PFSK-1 (cell line): ENCODE measurements at regions not wholly inside any gene's neighbourhood (a gene's known extent, or its start where the extent isn't known, plus 50 kb on each side); places are given as distances from the start of the nearest gene placed in this dataset.

Source experiments
- FOXP2 ChIP-seq: optimal IDR thresholded peaks from 2 replicates; pipeline ENCODE3; 2011; ENCODE audit warnings: borderline replicate concordance, control low read depth, inconsistent platforms; ENCODE audit not compliant: insufficient read depth; ENCODE audit errors: extremely low read length, extremely low read depth
- POLR2AphosphoS5 ChIP-seq: IDR thresholded peaks from 2 replicates; pipeline ENCODE4 v1.6.1; 2012; ENCODE audit warnings: low read depth, mild to moderate bottlenecking, control low read depth, low read length, moderate library complexity
- SIN3A ChIP-seq: IDR thresholded peaks from 2 replicates; pipeline ENCODE4 v1.6.1; 2012; ENCODE audit warnings: mild to moderate bottlenecking, low read length, moderate library complexity, borderline replicate concordance; ENCODE audit not compliant: insufficient read depth
- TAF1 ChIP-seq: IDR thresholded peaks from 2 replicates; pipeline ENCODE4 v1.6.1; 2012; ENCODE audit warnings: low read length, control low read depth, borderline replicate concordance; ENCODE audit not compliant: insufficient read depth
- TF ChIP-seq, protein P1 (sequence below), 2 experiments: IDR thresholded peaks; 2 replicates each; pipeline versions ENCODE4 v1.6.1 to v1.8.0; 2011 to 2012; ENCODE audit warnings: low read depth in 2 of 2, low read length in 2 of 2, control low read depth in 1 of 2, inconsistent platforms in 1 of 2, mild to moderate bottlenecking in 1 of 2, moderate library complexity in 1 of 2; ENCODE audit not compliant: insufficient read depth in 1 of 2

GRCh38 chrY:19042306-19042958 is 268.9 kb upstream of the HSFY2 start:
- TF ChIP-seq POLR2AphosphoS5 (no peak), SIN3A (no peak), TAF1 (no peak)

DNA sequence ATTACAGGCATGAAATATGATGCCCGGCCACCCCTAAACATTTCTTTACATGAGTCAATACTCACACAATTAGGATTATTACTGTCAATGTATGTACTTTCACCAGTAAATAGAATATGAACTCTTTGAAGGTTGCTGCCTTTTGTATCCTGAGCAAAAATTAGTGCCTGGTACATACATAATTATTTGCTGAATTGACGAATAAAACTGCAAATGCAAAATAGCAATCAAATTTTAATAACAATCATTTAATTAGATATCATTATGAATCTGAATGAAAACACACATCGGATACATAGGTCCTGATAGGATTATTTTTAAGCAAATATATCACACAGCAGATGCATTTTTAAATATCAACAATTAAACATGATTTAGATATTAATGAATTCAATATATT is 253.1 kb upstream of the HSFY2 start:
- TF ChIP-seq POLR2AphosphoS5 = no peak
- no peak for TF ChIP-seq FOXP2
- no peak for TF ChIP-seq TAF1
- TF ChIP-seq SIN3A = no peak
- TF ChIP-seq, protein P1, sequence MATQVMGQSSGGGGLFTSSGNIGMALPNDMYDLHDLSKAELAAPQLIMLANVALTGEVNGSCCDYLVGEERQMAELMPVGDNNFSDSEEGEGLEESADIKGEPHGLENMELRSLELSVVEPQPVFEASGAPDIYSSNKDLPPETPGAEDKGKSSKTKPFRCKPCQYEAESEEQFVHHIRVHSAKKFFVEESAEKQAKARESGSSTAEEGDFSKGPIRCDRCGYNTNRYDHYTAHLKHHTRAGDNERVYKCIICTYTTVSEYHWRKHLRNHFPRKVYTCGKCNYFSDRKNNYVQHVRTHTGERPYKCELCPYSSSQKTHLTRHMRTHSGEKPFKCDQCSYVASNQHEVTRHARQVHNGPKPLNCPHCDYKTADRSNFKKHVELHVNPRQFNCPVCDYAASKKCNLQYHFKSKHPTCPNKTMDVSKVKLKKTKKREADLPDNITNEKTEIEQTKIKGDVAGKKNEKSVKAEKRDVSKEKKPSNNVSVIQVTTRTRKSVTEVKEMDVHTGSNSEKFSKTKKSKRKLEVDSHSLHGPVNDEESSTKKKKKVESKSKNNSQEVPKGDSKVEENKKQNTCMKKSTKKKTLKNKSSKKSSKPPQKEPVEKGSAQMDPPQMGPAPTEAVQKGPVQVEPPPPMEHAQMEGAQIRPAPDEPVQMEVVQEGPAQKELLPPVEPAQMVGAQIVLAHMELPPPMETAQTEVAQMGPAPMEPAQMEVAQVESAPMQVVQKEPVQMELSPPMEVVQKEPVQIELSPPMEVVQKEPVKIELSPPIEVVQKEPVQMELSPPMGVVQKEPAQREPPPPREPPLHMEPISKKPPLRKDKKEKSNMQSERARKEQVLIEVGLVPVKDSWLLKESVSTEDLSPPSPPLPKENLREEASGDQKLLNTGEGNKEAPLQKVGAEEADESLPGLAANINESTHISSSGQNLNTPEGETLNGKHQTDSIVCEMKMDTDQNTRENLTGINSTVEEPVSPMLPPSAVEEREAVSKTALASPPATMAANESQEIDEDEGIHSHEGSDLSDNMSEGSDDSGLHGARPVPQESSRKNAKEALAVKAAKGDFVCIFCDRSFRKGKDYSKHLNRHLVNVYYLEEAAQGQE (IDR thresholded peaks at IDR 0.05; ENCODE audit: insufficient read depth in 1 of 2, low read depth in 2 of 2, low read length in 2 of 2) = no peak

DNA sequence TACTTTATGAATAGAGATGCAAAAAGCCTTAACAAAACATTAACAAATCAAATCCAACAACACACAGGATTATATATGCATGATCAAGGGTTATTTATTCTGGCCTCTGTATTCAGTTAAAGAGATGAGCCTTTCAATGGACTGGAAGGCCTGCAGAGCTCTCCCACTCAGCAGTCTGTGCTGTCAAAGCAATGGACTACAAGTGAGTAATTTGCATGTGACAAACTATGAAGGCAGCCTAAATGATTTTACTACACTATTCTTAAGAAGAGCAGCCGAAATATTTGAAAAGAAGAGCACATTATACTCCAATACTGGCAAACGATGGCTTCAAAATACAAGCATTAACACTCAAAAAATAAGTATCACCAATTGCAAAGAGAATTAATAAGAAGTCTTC is 250.4 kb upstream of the HSFY2 start:
- TF ChIP-seq TAF1 = no peak

DNA sequence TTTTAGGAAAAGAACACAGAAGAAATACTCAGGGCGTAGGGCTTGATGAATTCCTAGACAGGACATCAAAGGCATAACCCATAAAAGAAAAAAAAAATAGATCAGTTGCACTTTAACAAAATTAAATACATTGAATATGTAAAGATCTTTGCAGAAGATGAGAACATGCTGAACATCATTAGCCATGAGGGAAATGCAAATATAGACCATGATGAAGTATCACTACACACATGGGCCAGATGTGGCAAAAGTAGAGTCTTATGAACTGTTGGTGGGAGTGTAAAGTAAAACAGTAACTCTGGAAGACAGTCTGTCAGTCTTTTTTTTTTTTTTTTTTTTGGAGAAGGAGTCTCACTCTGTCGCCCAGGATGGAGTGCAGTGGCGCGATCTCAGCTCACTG is 246.7 kb upstream of the HSFY2 start:
- TF ChIP-seq, protein P1 (IDR thresholded peaks at IDR 0.05; ENCODE audit: insufficient read depth in 1 of 2, low read depth in 2 of 2, low read length in 2 of 2) = no peak
- TF ChIP-seq POLR2AphosphoS5 (no peak), SIN3A (no peak), FOXP2 (no peak), TAF1 (no peak)

DNA sequence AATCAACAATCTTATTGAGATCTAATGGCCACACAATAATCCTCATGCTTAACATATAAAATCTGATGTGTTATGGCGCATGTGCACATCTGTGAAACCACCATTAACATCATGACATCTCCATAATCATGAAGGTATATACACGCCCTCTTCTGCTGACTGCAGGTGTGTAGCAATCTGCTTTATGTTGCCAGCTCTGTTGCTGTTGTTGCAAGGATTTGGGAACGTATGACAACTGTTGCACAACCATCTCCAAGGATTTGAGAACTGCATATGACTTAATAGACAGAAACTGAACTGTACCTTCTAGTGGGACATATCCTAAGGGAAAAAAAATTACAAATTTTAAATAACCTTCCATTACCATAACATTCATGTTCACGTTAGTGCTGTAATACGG is 243.5 kb upstream of the HSFY2 start:
- TF ChIP-seq POLR2AphosphoS5 = no peak
- no peak for TF ChIP-seq SIN3A
- TF ChIP-seq, protein P1 (IDR thresholded peaks at IDR 0.05; ENCODE audit: insufficient read depth in 1 of 2, low read depth in 2 of 2, low read length in 2 of 2) = no peak
- TF ChIP-seq FOXP2 = no peak
- no peak for TF ChIP-seq TAF1

DNA sequence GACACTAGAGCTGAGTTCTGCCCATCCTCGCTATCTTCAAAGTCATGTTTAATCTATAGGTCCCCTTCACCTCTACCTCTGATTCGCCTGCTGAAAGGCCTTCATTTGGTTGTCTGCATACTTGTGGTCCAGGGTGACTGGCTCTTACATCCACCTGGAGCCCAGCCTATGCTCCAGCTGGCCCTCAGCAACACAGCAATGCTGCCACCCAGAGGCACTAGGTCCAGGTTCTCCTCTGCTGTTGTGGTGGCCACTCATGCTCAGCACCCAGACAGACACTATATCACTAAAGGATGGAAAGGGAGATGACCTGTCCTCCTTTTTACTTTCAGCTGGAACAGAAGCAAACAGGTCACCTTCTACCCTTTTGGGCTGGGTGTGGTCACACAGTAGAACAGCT is 242.3 kb upstream of the HSFY2 start:
- TF ChIP-seq, protein P1 (IDR thresholded peaks at IDR 0.05; ENCODE audit: insufficient read depth in 1 of 2, low read depth in 2 of 2, low read length in 2 of 2) = no peak
